ENCODE measurements at regions not wholly inside any gene's neighbourhood (a gene's known extent, or its start where the extent isn't known, plus 50 kb on each side); places are given as distances from the start of the nearest gene placed in this dataset.
"Not testable (repeated sequence)": the region's sequence is repeated elsewhere in the genome, so short reads cannot be mapped to it uniquely, and the experiment has no call there.

- Histone ChIP-seq H3K14ac (ENCODE audit: low read length in 2 of 2) (no peak overlapping the region), H3K18ac (ENCODE audit: low read depth in 1 of 2, low read length in 2 of 2) (no peak overlapping the region), H2BK12ac (ENCODE audit: low read length in 2 of 2) (no peak overlapping the region), H3K27me3 (ENCODE audit: control insufficient read depth in 1 of 2, insufficient read depth in 1 of 2, low read length in 2 of 2) (peaks cover 6 to 16% of the 10 kb centered on the region in 2 experiments), H4K8ac (ENCODE audit: low read length) (no peak overlapping the region), H3K9ac (ENCODE audit: low read length) (no peak overlapping the region), H2AK5ac (ENCODE audit: low read length, severe bottlenecking) (no peak overlapping the region), H2BK120ac (ENCODE audit: low read depth, low read length) (no peak overlapping the region), H2BK5ac (ENCODE audit: low read depth, low read length, poor library complexity, severe bottlenecking) (no peak overlapping the region), H3K4me3 (ENCODE audit: insufficient read depth in 1 of 2, low read depth in 1 of 2, low read length in 2 of 2) (no peak overlapping the region), H3K9me3 (ENCODE audit: control insufficient read depth, low read length) (no peaks in the 10 kb centered on the region), H3K4me2 (ENCODE audit: low read length, poor library complexity, severe bottlenecking) (no peak overlapping the region), H3K79me1 (replicated peaks; ENCODE audit: low read length, poor library complexity, severe bottlenecking) (no peaks in the 10 kb centered on the region), H2AFZ (ENCODE audit: low read depth, low read length) (no peak overlapping the region), H3K27ac (ENCODE audit: low read length, poor library complexity, severe bottlenecking) (no peak overlapping the region), H2BK15ac (ENCODE audit: low read depth, poor library complexity, severe bottlenecking) (no peak overlapping the region), H3K4ac (ENCODE audit: low read depth in 1 of 2, low read length in 2 of 2) (no peak overlapping the region), H3K36me3 (ENCODE audit: control insufficient read depth in 1 of 2, insufficient read depth in 2 of 2, low read depth in 1 of 2, low read length in 2 of 2) (no peaks in the 10 kb centered on the region), H3K4me1 (ENCODE audit: control insufficient read depth, insufficient read depth, low read depth, low read length) (no peaks in the 10 kb centered on the region), H3K23ac (ENCODE audit: low read length in 2 of 2) (no peak overlapping the region), H4K91ac (ENCODE audit: low read length) (no peak overlapping the region)
- WGBS, result 48% methylated on average over 3 of the region's 3 CpGs
- DNase-seq, result no peak
Measured at GRCh38 chr14:57122129-57122528, 146.6 kb downstream of the EXOC5 start.

GRCh38 chr14:57112072-57112807 lies 156.5 kb downstream of the EXOC5 start:
- not testable (repeated sequence) for H3K27ac ChIP-seq (ENCODE audit: low read length, poor library complexity, severe bottlenecking); H3K4me2 ChIP-seq (ENCODE audit: low read length, poor library complexity, severe bottlenecking); H3K18ac ChIP-seq (ENCODE audit: low read depth in 1 of 2, low read length in 2 of 2)

GRCh38 chr14:57110411-57110810 lies 158.3 kb downstream of the EXOC5 start:
- not testable (repeated sequence) for H3K4me3 ChIP-seq (ENCODE audit: insufficient read depth in 1 of 2, low read depth in 1 of 2, low read length in 2 of 2); H4K91ac ChIP-seq (ENCODE audit: low read length); H3K27ac ChIP-seq (ENCODE audit: low read length, poor library complexity, severe bottlenecking); H3K9me3 ChIP-seq (ENCODE audit: control insufficient read depth, low read length); H3K18ac ChIP-seq (ENCODE audit: low read depth in 1 of 2, low read length in 2 of 2); H3K4me2 ChIP-seq (ENCODE audit: low read length, poor library complexity, severe bottlenecking); H2AFZ ChIP-seq (ENCODE audit: low read depth, low read length); H2BK12ac ChIP-seq (ENCODE audit: low read length in 2 of 2); H3K4ac ChIP-seq (ENCODE audit: low read depth in 1 of 2, low read length in 2 of 2); H3K9ac ChIP-seq (ENCODE audit: low read length); H2BK120ac ChIP-seq (ENCODE audit: low read depth, low read length); H3K79me1 ChIP-seq (replicated peaks; ENCODE audit: low read length, poor library complexity, severe bottlenecking); DNase-seq; H2AK5ac ChIP-seq (ENCODE audit: low read length, severe bottlenecking); H3K36me3 ChIP-seq (ENCODE audit: control insufficient read depth in 1 of 2, insufficient read depth in 2 of 2, low read depth in 1 of 2, low read length in 2 of 2); H3K23ac ChIP-seq (ENCODE audit: low read length in 2 of 2); H4K8ac ChIP-seq (ENCODE audit: low read length); H2BK15ac ChIP-seq (ENCODE audit: low read depth, poor library complexity, severe bottlenecking); H3K27me3 ChIP-seq (ENCODE audit: control insufficient read depth in 1 of 2, insufficient read depth in 1 of 2, low read length in 2 of 2); H2BK5ac ChIP-seq (ENCODE audit: low read depth, low read length, poor library complexity, severe bottlenecking); H3K14ac ChIP-seq (ENCODE audit: low read length in 2 of 2); H3K4me1 ChIP-seq (ENCODE audit: control insufficient read depth, insufficient read depth, low read depth, low read length)
- WGBS, result 96% methylated on average over 4 of the region's 4 CpGs

More at GRCh38 chr14:57112072-57112807, 156.5 kb downstream of the EXOC5 start:
- DNase-seq, result peak; percentile 13
- H3K9me3 ChIP-seq (ENCODE audit: control insufficient read depth, low read length); H2BK120ac ChIP-seq (ENCODE audit: low read depth, low read length); H3K4ac ChIP-seq (ENCODE audit: low read depth in 1 of 2, low read length in 2 of 2); H3K79me1 ChIP-seq (replicated peaks; ENCODE audit: low read length, poor library complexity, severe bottlenecking); H4K8ac ChIP-seq (ENCODE audit: low read length); H3K9ac ChIP-seq (ENCODE audit: low read length); H2BK5ac ChIP-seq (ENCODE audit: low read depth, low read length, poor library complexity, severe bottlenecking); H3K36me3 ChIP-seq (ENCODE audit: control insufficient read depth in 1 of 2, insufficient read depth in 2 of 2, low read depth in 1 of 2, low read length in 2 of 2); H2AK5ac ChIP-seq (ENCODE audit: low read length, severe bottlenecking); H3K27me3 ChIP-seq (ENCODE audit: control insufficient read depth in 1 of 2, insufficient read depth in 1 of 2, low read length in 2 of 2); H3K4me1 ChIP-seq (ENCODE audit: control insufficient read depth, insufficient read depth, low read depth, low read length); H4K91ac ChIP-seq (ENCODE audit: low read length); H2BK15ac ChIP-seq (ENCODE audit: low read depth, poor library complexity, severe bottlenecking); H3K23ac ChIP-seq (ENCODE audit: low read length in 2 of 2); H3K14ac ChIP-seq (ENCODE audit: low read length in 2 of 2); H2AFZ ChIP-seq (ENCODE audit: low read depth, low read length); H2BK12ac ChIP-seq (ENCODE audit: low read length in 2 of 2): not testable (repeated sequence)
- 20% methylated on average over 9 of the region's 32 CpGs for WGBS
- peak overlapping the region in 1 of 2 experiments; percentile 44 for H3K4me3 ChIP-seq (ENCODE audit: insufficient read depth in 1 of 2, low read depth in 1 of 2, low read length in 2 of 2)

- 67% methylated on average over 10 of the region's 13 CpGs for WGBS
- no peak overlapping the region for H4K8ac ChIP-seq (ENCODE audit: low read length)
- no peaks in the 10 kb centered on the region for H3K4me1 ChIP-seq (ENCODE audit: control insufficient read depth, insufficient read depth, low read depth, low read length)
Measured at GRCh38 chr14:57091030-57091608, 177.6 kb downstream of the EXOC5 start.

More at GRCh38 chr14:57091030-57091608, 177.6 kb downstream of the EXOC5 start:
- Histone ChIP-seq H3K9me3 (ENCODE audit: control insufficient read depth, low read length) (peaks cover 7% of the 10 kb centered on the region), H4K91ac (ENCODE audit: low read length) (no peak overlapping the region), H3K36me3 (ENCODE audit: control insufficient read depth in 1 of 2, insufficient read depth in 2 of 2, low read depth in 1 of 2, low read length in 2 of 2) (no peaks in the 10 kb centered on the region), H3K27me3 (ENCODE audit: control insufficient read depth in 1 of 2, insufficient read depth in 1 of 2, low read length in 2 of 2) (no peaks in the 10 kb centered on the region), H3K9ac (ENCODE audit: low read length) (no peak overlapping the region), H2BK12ac (ENCODE audit: low read length in 2 of 2) (no peak overlapping the region), H2AK5ac (ENCODE audit: low read length, severe bottlenecking) (no peak overlapping the region), H3K23ac (ENCODE audit: low read length in 2 of 2) (no peak overlapping the region), H2BK15ac (ENCODE audit: low read depth, poor library complexity, severe bottlenecking) (no peak overlapping the region), H3K79me1 (replicated peaks; ENCODE audit: low read length, poor library complexity, severe bottlenecking) (no peaks in the 10 kb centered on the region), H3K4ac (ENCODE audit: low read depth in 1 of 2, low read length in 2 of 2) (no peak overlapping the region), H2BK120ac (ENCODE audit: low read depth, low read length) (no peak overlapping the region), H3K18ac (ENCODE audit: low read depth in 1 of 2, low read length in 2 of 2) (no peak overlapping the region), H3K4me2 (ENCODE audit: low read length, poor library complexity, severe bottlenecking) (no peak overlapping the region), H3K4me3 (ENCODE audit: insufficient read depth in 1 of 2, low read depth in 1 of 2, low read length in 2 of 2) (no peak overlapping the region), H2AFZ (ENCODE audit: low read depth, low read length) (no peak overlapping the region), H2BK5ac (ENCODE audit: low read depth, low read length, poor library complexity, severe bottlenecking) (no peak overlapping the region), H3K14ac (ENCODE audit: low read length in 2 of 2) (no peak overlapping the region), H3K27ac (ENCODE audit: low read length, poor library complexity, severe bottlenecking) (no peak overlapping the region)
- DNase-seq, result no peak
